SJCRH30 (cell line): ENCODE measurements at regions not wholly inside any gene's neighbourhood (a gene's known extent, or its start where the extent isn't known, plus 50 kb on each side); places are given as distances from the start of the nearest gene placed in this dataset.

Experiments used
- DNase-seq, 2 experiments: peaks; one replicate each; pipeline ENCODE4 v3.0.0-alpha.2; 2015 to 2020
- H3K27ac ChIP-seq: fragments of 250-450 bp; sonication (Bioruptor Pico); 2 replicates; pipeline ENCODE4 v1.5.1; 2020; ENCODE audit warnings: mild to moderate bottlenecking, moderate library complexity
- H3K27me3 ChIP-seq: fragments of 250-450 bp; sonication (Bioruptor Pico); 2 replicates; pipeline ENCODE4 v1.5.1; 2020; ENCODE audit warnings: mild to moderate bottlenecking, moderate library complexity
- H3K36me3 ChIP-seq: fragments of 250-450 bp; sonication (Bioruptor Pico); 2 replicates; pipeline ENCODE4 v1.5.1; 2020; ENCODE audit warnings: mild to moderate bottlenecking, moderate library complexity
- H3K4me1 ChIP-seq: fragments of 250-450 bp; sonication (Bioruptor Pico); 2 replicates; pipeline ENCODE4 v1.5.1; 2020; ENCODE audit warnings: mild to moderate bottlenecking, moderate library complexity
- H3K4me3 ChIP-seq: fragments of 250-450 bp; sonication (Bioruptor Pico); 2 replicates; pipeline ENCODE4 v1.5.1; 2020; ENCODE audit warnings: mild to moderate bottlenecking, moderate library complexity
- H3K9me3 ChIP-seq: fragments of 250-450 bp; sonication (Bioruptor Pico); replicated peaks from 2 replicates; pipeline ENCODE4 v1.5.1; 2020; ENCODE audit warnings: mild to moderate bottlenecking, moderate library complexity

DNA sequence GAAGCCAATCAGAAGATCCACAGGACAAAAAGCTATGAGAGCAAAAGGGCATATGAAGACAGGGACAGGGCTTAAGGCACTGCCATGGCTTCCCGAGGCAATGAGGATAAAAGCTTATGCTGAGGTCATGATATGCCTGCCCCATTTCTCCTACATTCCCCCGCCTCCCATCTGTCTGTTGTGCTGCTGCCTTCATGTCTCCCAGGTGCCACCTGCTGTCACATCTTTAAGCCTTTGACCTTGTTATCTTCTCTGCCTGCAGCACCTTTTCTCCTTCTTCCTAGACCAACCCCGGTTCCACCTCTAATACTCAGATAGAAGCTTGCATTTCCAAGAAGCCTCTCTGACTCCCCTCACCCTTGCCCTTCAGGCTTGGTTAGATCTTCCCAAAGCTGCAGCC lies 213.8 kb downstream of the ARRDC4 start:
- Histone ChIP-seq H3K9me3 (no peaks in the 10 kb centered on the region), H3K27me3 (peaks cover 8% of the 10 kb centered on the region; the same call in 1 of the 2 replicates)
- no peak for DNase-seq

GRCh38 chr15:98174841-98175240 lies 214.3 kb downstream of the ARRDC4 start:
- no peak overlapping the region for H3K4me3 ChIP-seq
- no peaks in the 10 kb centered on the region for H3K9me3 ChIP-seq
- no peaks in the 10 kb centered on the region for H3K4me1 ChIP-seq
- H3K36me3 ChIP-seq: no peaks in the 10 kb centered on the region
- peaks cover 8% of the 10 kb centered on the region; the same call in 1 of the 2 replicates for H3K27me3 ChIP-seq
- no peak overlapping the region for H3K27ac ChIP-seq
- no peak for DNase-seq

More for the DNA sequence above, 213.8 kb downstream of the ARRDC4 start:
- H3K27ac ChIP-seq: no peak overlapping the region
- H3K36me3 ChIP-seq: no peaks in the 10 kb centered on the region
- H3K4me1 ChIP-seq: no peaks in the 10 kb centered on the region
- no peak overlapping the region for H3K4me3 ChIP-seq

- DNase-seq: peak; percentile 33 to 73
- Histone ChIP-seq H3K27ac (no peak overlapping the region), H3K9me3 (no peaks in the 10 kb centered on the region), H3K4me1 (no peaks in the 10 kb centered on the region), H3K4me3 (no peak overlapping the region), H3K36me3 (no peaks in the 10 kb centered on the region), H3K27me3 (peaks cover 9% of the 10 kb centered on the region; the same call in 1 of the 2 replicates)
These were observed 217.6 kb downstream of the ARRDC4 start for GRCh38 chr15:98177966-98178592.

GRCh38 chr15:98178861-98179260 lies 218.4 kb downstream of the ARRDC4 start:
- no peaks in the 10 kb centered on the region for H3K36me3 ChIP-seq
- H3K27ac ChIP-seq: no peak overlapping the region
- peaks cover 9% of the 10 kb centered on the region; the same call in 1 of the 2 replicates for H3K27me3 ChIP-seq
- H3K4me1 ChIP-seq: no peaks in the 10 kb centered on the region
- H3K4me3 ChIP-seq: no peak overlapping the region
- no peak for DNase-seq
- H3K9me3 ChIP-seq: no peaks in the 10 kb centered on the region

DNA sequence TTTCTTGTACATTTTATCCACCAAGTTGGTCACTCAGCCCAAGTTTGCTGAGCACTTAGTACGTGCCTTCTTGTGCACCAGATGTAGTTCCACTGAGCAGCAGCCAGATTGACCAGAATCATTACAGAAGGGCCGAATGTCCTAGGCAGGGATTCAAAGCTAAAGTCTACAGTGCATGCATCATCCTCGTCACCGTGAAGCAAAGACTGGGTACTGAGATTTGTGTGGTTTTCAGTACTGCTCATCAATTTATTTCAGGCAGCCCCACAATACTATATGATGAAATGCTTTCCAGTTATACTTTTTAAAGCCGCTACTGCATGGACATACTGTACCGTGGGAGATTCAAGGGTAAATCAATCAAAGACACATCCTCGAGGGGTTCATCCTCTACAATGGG lies 227.0 kb downstream of the ARRDC4 start:
- H3K4me1 ChIP-seq: no peaks in the 10 kb centered on the region
- no peak for DNase-seq
- no peaks in the 10 kb centered on the region for H3K9me3 ChIP-seq
- H3K36me3 ChIP-seq: no peaks in the 10 kb centered on the region
- no peaks in the 10 kb centered on the region for H3K27me3 ChIP-seq
- no peak overlapping the region for H3K27ac ChIP-seq
- no peak overlapping the region for H3K4me3 ChIP-seq

- Histone ChIP-seq H3K4me1 (no peaks in the 10 kb centered on the region), H3K27me3 (peaks cover 9% of the 10 kb centered on the region; the same call in 1 of the 2 replicates), H3K4me3 (no peak overlapping the region), H3K36me3 (no peaks in the 10 kb centered on the region), H3K9me3 (no peaks in the 10 kb centered on the region), H3K27ac (no peak overlapping the region)
- no peak for DNase-seq
These were observed 230.4 kb downstream of the ARRDC4 start for GRCh38 chr15:98190914-98191313.

DNA sequence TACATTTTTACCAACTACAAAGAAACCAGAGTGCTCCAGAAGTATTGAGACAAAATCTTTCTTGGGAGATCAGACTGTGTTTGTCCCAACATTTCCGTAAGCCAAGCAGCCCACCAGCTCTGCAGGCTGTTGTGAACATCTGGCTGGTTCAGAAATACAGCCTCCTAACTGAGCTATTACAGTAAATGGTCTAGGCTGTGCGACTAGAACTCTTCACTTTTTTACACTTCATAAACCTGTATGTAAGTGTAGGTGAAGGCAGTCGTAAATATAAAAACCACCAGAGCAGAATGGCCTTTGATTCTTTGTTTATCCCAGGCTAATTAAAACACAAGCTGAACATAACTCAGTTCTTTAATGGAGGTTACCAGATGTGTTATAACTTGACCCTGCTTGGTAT lies 235.3 kb downstream of the ARRDC4 start:
- H3K9me3 ChIP-seq: no peaks in the 10 kb centered on the region
- no peaks in the 10 kb centered on the region for H3K36me3 ChIP-seq
- H3K4me1 ChIP-seq: no peaks in the 10 kb centered on the region
- no peak overlapping the region for H3K4me3 ChIP-seq
- no peak for DNase-seq
- H3K27me3 ChIP-seq: peaks cover 9% of the 10 kb centered on the region; the same call in 1 of the 2 replicates
- H3K27ac ChIP-seq: no peak overlapping the region

- H3K27ac ChIP-seq: no peak overlapping the region
- no peaks in the 10 kb centered on the region for H3K4me1 ChIP-seq
- H3K4me3 ChIP-seq: no peak overlapping the region
- H3K9me3 ChIP-seq: no peaks in the 10 kb centered on the region
- H3K27me3 ChIP-seq: peaks cover 9% of the 10 kb centered on the region; the same call in 1 of the 2 replicates
- no peak for DNase-seq
- no peaks in the 10 kb centered on the region for H3K36me3 ChIP-seq
These were observed 235.9 kb downstream of the ARRDC4 start for GRCh38 chr15:98196371-98196770.

- H3K27ac ChIP-seq: no peak overlapping the region
These were observed 241.8 kb downstream of the ARRDC4 start for GRCh38 chr15:98202256-98202655.

DNA sequence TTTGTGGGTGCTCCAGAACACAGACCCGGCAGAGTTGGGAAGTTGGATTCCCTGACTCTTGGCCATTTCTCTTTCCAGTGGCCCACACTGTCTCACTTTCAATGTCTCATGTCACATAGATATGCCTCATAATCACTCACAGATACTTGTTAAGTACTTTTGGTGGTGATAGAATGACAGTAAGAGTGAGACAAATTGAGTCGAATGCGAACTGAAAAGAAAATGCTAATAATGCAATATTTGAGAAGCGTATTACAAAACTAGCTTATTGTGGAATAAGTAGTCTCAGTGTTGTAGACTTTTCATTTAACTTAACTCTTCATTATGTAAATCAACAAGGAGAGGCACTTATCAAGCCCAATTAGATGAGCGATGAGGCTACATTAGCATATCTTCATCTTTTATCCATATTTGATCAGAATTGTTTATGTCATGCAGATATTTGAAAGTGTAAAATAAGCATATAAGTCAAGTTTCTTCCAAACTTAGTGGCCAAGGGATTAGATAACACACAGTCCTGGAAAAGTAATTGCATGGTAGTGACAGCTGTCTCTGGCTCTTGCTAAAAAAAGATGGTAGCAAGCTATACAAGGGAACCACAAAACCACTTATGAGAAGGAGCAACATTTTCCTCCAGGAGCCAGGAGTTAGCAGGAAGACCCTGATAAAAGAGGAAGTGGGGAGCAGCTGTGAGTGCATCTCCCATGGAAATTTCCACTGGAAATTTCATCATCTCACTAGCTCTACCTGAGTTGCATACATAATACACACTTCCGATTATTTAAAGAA lies 243.6 kb downstream of the ARRDC4 start:
- H3K27me3 ChIP-seq: no peaks in the 10 kb centered on the region
- H3K4me3 ChIP-seq: no peak overlapping the region
- DNase-seq: no peak
- no peaks in the 10 kb centered on the region for H3K4me1 ChIP-seq
- no peak overlapping the region for H3K27ac ChIP-seq
- H3K36me3 ChIP-seq: no peaks in the 10 kb centered on the region
- H3K9me3 ChIP-seq: no peaks in the 10 kb centered on the region

More at GRCh38 chr15:98202256-98202655, 241.8 kb downstream of the ARRDC4 start:
- H3K4me3 ChIP-seq: no peak overlapping the region
- H3K9me3 ChIP-seq: no peaks in the 10 kb centered on the region
- H3K4me1 ChIP-seq: no peaks in the 10 kb centered on the region
- no peak for DNase-seq
- H3K36me3 ChIP-seq: no peaks in the 10 kb centered on the region
- H3K27me3 ChIP-seq: no peaks in the 10 kb centered on the region

DNA sequence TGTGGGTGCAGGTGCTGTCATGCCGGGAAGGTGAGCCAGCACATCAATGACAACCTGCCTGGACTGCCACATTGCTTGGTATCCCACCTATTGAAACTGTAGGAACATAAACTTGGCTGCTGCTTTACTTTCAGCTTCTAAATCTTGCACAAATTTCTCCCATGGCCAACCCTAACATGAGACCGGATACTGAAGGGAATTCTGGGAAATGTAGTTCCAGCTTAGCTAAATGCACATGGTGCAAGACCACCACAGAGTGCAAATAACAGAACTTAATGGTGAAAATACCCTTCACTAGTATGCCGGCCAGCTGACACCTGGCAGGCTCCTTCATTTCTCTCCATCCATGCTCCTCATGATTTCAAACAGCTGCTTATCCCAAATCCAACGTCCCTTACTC lies 247.4 kb downstream of the ARRDC4 start:
- Histone ChIP-seq H3K36me3 (no peaks in the 10 kb centered on the region), H3K4me1 (no peaks in the 10 kb centered on the region), H3K9me3 (no peaks in the 10 kb centered on the region), H3K27me3 (no peaks in the 10 kb centered on the region), H3K4me3 (no peak overlapping the region), H3K27ac (no peak overlapping the region)
- no peak for DNase-seq

- H3K4me3 ChIP-seq: no peak overlapping the region
These were observed 253.0 kb downstream of the ARRDC4 start for GRCh38 chr15:98213346-98213979.

GRCh38 chr15:98216166-98216565 lies 255.7 kb downstream of the ARRDC4 start:
- H3K9me3 ChIP-seq: no peaks in the 10 kb centered on the region
- no peak overlapping the region for H3K4me3 ChIP-seq
- DNase-seq: no peak
- H3K4me1 ChIP-seq: no peaks in the 10 kb centered on the region
- H3K36me3 ChIP-seq: no peaks in the 10 kb centered on the region
- H3K27me3 ChIP-seq: 0 out of 2 replicates have a peak, but pooled peaks cover 2% of the 10 kb centered on the region
- H3K27ac ChIP-seq: no peak overlapping the region

More at GRCh38 chr15:98213346-98213979, 253.0 kb downstream of the ARRDC4 start:
- DNase-seq: no peak
- no peaks in the 10 kb centered on the region for H3K9me3 ChIP-seq
- no peaks in the 10 kb centered on the region for H3K4me1 ChIP-seq
- H3K36me3 ChIP-seq: no peaks in the 10 kb centered on the region
- H3K27ac ChIP-seq: no peak overlapping the region
- H3K27me3 ChIP-seq: 0 out of 2 replicates have a peak, but pooled peaks cover 2% of the 10 kb centered on the region

GRCh38 chr15:98217356-98217755 lies 256.9 kb downstream of the ARRDC4 start:
- Histone ChIP-seq H3K4me1 (no peaks in the 10 kb centered on the region), H3K9me3 (no peaks in the 10 kb centered on the region), H3K4me3 (no peak overlapping the region), H3K27me3 (0 out of 2 replicates have a peak, but pooled peaks cover 2% of the 10 kb centered on the region), H3K27ac (no peak overlapping the region), H3K36me3 (no peaks in the 10 kb centered on the region)
- DNase-seq: no peak

DNA sequence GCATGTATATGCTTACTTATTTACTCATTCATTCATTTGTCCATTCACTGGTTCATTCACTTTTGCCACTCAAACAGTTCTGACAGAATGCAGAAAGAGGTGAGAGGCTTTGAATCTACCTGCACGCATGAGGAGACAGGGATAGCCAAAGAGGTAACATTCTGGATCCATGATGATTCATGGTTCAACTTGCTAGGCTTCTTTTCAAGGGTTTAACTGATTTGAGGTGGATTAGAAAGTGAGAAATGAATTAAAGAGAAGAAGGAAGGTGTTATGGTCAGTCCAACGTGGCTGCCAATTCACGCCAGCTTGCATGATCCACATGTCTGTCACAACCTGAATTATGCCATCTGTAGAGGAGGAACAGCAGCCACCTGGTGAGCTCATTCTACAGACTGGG lies 260.6 kb downstream of the ARRDC4 start:
- H3K27ac ChIP-seq: no peak overlapping the region
- no peaks in the 10 kb centered on the region for H3K36me3 ChIP-seq
- no peak overlapping the region for H3K4me3 ChIP-seq
- H3K27me3 ChIP-seq: no peaks in the 10 kb centered on the region
- no peak for DNase-seq
- no peaks in the 10 kb centered on the region for H3K9me3 ChIP-seq
- H3K4me1 ChIP-seq: no peaks in the 10 kb centered on the region
